Globus pallidus (tissue), 1 donor: ENCODE measurements at regions not wholly inside any gene's neighbourhood (a gene's known extent, or its start where the extent isn't known, plus 50 kb on each side); places are given as distances from the start of the nearest gene placed in this dataset.
"Not testable (repeated sequence)": the region's sequence is repeated elsewhere in the genome, so short reads cannot be mapped to it uniquely, and the experiment has no call there.

Experiments
- DNase-seq: peaks from one replicate; pipeline ENCODE4 v3.0.0-alpha.2; 2015; ENCODE audit warnings: low spot score

GRCh38 chr9:73219985-73220626 lies 68.4 kb downstream of the ANXA1 start:
- DNase-seq = no peak

DNA sequence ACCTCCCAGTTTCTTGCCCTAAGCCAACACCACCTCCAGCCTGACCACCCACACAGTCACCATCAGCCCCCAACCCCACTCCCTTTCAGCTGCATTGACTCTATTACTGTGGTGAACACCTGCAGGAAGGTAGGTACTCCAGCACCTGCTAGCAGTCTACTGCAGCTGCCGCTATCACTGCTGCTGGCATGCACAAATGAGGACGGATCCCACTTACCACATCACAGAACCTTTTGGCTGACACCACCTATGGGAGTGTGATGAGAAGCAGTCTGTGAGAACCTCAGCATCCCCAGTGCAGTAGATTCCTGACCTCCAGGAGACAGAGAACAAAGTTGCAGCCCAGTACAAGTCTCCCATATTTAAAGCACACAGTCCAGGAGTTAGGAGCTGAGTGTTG lies 71.9 kb downstream of the ANXA1 start:
- no peak for DNase-seq

DNA sequence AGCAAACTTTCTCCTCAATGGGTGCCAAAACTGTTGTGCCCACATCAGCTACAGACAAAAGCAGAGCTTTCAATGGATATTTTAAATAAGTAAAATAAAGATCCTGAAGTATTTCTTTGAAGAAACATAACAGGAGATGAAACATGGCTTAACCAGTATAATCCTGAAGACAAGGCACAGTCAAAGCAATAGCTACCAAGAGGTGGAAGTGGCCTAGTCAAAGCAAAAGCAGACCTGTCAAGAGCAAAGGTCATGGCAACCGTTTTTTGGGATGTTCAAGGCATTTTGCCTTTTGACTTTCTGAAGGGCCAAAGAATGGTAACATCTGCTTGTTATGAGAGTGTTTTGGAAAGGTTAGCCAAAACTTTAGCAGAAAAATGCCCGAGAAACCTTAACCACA lies 77.9 kb downstream of the ANXA1 start:
- no peak for DNase-seq

DNA sequence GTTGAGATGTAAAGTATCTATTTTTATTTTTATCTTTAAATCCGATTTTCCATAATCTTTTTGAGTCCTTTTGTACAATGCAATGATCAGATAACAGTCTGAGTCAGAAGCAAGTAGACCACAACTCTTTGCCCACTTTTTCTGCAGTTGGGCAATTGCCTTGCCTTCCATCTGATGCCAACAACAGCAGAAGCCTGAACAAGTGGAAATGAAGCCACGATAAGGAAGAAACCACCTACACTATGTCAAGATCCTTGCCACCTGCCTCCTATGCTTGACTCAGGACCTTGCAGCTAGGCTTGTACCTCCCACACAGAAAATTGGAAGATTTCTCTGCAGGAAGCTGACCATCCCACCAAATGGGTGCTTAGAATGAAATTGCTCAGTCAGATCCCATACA lies 78.6 kb downstream of the ANXA1 start:
- DNase-seq = no peak

DNA sequence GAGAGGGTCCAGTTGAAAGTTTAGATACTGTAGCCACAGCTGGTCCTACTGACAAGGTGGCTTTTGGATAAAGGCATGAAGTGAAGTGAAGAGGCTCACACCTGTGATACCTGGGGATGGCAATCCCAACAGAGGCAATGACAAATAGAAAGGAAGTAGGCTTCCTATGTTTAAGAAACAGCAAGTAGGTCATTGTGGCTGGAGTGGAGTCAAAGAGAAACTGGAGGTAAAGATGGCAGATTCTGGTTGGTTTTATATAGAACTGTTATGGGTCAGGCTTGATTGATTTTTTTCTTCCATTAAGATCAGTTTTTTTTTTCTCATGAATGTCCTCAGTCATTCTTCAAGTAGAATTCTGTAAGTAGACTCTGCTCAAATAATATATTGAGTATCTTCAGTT lies 79.5 kb downstream of the ANXA1 start:
- no peak for DNase-seq

DNA sequence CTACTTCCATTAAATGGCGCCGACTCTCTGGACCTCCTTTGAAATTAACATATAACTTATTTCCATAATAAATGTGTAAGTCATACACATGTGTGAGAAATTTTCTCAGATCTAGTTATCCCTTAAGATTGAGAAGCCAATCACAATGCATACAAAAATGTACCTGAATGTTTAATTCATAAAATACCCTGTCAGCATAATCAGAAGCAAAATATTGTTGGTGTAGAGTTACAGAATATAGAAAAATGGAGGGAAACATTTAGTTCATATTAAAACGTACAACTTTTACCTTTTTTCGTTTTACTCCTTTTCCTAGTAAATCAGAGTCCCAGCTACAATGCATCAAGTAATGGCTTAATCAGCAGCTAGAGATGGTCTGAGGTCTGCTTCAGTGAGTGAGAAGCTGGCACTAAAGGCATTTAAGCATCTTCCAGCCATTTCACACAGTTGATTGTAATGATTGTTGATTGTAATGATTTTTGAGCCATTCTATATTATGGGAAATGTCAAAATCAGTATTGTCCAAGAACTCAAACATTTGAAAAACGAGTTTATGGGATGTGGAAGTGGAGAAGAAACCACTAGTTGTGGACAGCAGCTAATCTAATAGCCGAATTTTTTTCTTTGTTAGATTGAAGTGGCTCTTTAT lies 81.8 kb downstream of the ANXA1 start:
- no peak for DNase-seq

- DNase-seq = no peak
These were observed 82.3 kb downstream of the ANXA1 start for GRCh38 chr9:73234008-73234360.

- no peak for DNase-seq
These were observed 85.5 kb downstream of the ANXA1 start for GRCh38 chr9:73237140-73237539.

- DNase-seq = no peak
These were observed 88.1 kb downstream of the ANXA1 start for GRCh38 chr9:73239570-73240265.

DNA sequence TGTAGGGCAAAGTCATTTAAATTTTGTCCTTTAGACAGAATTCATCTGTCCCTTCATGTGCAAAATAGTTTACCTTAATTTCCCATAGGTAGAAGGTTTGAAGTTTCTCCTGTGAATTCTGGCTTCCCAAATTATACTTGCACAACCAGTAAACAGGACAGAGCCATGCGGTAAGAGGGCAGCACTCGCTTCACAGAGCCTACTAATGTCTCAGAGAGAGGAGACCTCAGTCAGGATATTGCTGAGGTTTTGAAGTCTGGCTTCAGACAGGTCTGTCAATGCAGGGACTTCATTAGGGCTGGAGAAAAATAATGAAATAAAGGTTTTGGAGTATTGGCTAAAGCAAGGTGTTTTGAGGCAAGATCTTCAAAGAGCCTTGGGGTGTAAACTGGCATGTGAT lies 91.4 kb downstream of the ANXA1 start:
- DNase-seq = no peak

DNA sequence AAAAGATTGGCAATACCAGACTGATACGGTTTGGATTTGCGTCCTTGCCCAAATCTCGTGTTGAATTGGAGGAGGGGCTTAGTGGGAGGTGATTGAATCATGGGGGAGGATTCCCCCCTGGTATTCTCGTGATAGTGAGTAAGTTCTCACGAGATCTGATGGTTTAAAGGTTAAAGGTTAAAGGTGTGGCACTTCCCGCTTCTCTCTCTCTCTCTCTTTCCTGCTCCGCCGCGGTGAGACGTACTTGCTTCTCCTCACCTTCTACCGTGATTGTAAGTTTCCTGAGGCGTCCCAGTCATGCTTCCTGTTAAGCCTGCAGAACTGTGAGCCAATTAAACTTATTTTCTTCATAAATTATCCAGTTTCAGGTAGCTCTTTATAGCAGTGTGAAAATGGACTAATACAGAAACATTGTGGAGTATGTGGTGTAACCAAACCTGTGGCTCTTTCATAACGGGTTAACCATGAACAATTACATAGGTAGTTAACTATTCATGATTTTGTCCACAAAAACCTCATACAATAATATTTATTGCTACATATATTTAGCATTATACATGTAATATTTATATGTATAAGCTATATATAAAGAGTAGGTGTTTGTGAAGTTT lies 107.5 kb downstream of the ANXA1 start:
- DNase-seq = no peak

DNA sequence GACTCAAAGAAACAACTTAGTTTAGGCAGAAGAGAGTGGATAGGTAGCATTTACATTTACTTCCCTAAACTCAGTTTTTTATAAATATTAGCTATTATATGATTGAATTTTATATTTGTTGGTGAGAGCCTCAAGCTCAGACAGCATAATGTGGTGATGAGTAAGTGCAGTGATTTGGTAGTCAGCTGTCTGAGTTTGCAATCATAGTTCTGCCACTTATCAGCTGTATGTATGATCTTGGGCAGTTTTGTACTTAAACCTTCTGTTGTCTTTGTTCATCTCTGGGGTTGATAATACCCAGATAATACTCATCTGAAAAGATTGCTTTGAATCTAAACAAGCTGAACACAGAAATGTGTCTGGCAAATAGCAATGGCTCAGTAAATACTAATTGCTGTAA lies 108.8 kb downstream of the ANXA1 start:
- no peak for DNase-seq

GRCh38 chr9:73264631-73265030 lies 113.0 kb downstream of the ANXA1 start:
- DNase-seq = no peak

DNA sequence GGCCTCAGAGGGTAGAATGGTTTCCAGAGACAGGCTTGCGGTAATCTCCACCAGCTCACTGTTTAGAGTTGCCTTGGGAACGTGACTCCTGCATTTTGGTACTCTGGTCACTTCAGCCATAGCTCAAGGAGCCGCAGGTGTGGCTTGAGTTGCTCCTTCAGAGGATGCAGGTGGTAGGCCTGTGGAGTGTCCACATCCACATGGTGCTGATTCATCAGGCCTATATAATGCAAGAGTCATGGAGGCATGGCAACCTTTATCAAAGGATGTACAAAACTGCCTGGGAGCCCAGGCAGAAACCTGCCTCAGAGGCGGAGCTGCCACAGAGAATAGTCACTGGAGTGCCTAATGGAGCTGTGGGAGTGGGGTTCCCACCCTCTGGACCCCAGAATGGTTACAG lies 114.2 kb downstream of the ANXA1 start:
- no peak for DNase-seq

GRCh38 chr9:73269430-73270101 lies 117.9 kb downstream of the ANXA1 start:
- DNase-seq = peak; percentile 6

DNA sequence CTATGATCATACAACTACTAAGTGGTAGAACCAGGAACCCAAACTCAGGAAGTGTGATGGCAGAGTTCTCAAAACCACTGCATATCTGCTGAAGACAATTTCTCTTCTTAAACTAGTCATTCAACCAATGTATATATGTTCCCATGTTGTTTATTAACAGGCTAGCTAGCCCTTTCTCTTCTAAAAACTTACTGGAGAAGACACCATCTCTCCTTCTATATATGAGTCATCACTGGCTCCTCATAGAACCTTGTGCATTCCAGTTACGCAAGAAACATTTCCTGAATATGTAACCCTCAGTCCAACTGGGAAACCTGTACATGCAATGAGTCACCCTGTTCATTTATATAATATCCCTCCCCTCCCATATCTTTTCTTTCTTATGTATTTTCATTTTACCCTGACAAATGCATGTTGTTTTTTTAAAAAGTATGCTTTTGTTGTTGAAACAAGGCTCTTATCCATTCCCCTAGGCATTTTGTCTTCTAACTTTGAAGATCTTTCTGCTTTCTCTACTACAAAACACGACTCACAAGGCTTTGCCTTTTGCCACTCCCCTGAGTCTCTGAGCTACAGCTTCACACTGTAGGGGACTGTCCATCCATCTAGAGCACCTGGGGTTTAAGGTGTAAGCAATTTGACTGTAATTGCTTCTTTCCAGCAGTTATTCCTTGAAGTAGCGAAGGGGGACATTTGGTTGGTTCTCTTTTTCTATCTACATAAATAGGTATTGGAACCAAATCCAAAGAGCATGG lies 119.5 kb downstream of the ANXA1 start:
- no peak for DNase-seq

- DNase-seq = no peak
These were observed 128.4 kb downstream of the ANXA1 start for GRCh38 chr9:73280113-73280512.

DNA sequence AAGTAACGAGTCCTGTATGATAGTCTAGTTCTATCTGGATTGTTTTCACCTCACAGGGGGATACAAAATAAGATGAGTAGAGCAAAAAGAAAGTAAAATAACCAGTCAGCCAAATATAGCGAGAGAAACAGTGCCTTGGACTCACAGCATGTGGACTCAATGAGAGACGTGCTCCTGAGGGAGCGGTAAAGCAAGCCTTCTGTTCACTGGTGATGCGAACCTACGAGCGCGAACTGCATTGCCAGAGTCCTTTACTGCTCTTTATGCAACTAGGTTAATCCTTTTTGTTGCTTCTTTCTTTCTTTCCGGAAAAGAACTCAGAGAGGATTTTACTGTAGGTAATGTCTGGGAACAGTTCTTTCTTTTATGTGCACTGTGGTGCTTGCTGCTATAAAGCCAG lies 132.7 kb downstream of the ANXA1 start:
- DNase-seq = no peak

DNA sequence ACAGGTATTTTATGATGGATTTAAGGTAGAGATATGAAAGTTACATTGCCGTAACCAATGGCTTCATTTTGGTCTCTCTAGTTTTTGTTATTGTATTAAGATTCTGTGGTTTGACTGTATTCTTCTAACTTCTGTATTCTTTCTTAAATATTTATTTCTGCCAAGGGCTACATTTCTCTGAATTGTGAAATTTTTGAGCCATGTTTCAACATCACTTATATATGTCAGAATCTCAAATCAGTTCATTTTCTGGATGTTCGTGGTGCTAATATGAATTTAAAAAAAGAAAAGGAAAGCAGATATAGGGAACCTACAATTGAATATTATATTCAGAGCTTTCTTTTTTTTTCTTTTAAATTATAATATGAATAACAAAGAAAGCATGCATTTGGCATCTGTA lies 142.7 kb downstream of the ANXA1 start:
- no peak for DNase-seq

GRCh38 chr9:73325983-73326382 lies 174.3 kb downstream of the ANXA1 start:
- DNase-seq = no peak

DNA sequence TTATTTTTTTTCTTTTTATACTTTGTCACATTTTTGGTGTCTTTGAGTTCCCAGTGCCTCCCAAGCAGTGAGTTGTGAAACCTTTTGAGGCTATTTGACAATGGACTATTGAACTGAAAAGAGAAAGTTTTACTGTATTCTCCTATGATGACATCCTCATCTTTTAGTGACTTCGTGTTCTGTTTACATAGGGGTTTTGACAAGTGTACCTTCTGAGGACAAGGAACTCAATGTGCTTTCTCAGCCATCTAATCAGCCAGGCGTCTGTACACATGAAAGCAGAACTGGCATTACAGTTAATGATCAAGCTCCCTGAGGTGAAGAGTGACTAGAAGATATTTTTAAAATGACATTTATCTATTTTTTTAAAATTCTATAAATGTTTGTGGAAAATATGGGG lies 175.5 kb downstream of the ANXA1 start:
- DNase-seq = no peak

- DNase-seq = not testable (repeated sequence)
These were observed 185.5 kb downstream of the ANXA1 start for GRCh38 chr9:73337182-73337581.
